C4-2B (cell line): ENCODE measurements at regions not wholly inside any gene's neighbourhood (a gene's known extent, or its start where the extent isn't known, plus 50 kb on each side); places are given as distances from the start of the nearest gene placed in this dataset.

ENCODE experiments used
- CTCF ChIP-seq: fragments of 450-650 bp; conservative IDR thresholded peaks from 2 replicates; pipeline ENCODE4 v1.5.1; 2017; ENCODE audit warnings: mild to moderate bottlenecking
- ZFX ChIP-seq: fragments of 450-650 bp; IDR thresholded peaks from 2 replicates; pipeline ENCODE4 v1.6.1; 2017

GRCh38 chr14:80047761-80048160, 163.5 kb downstream of the DIO2 start:
- TF ChIP-seq CTCF (no peak), ZFX (no peak)
